Chondrocyte (in vitro differentiated cells): ENCODE measurements at regions not wholly inside any gene's neighbourhood (a gene's known extent, or its start where the extent isn't known, plus 50 kb on each side); places are given as distances from the start of the nearest gene placed in this dataset.
A peak's percentile ranks its signal among the peaks of the same experiment; 100 is the strongest.

ENCODE experiments used
- DNase-seq: peaks from one replicate; pipeline ENCODE4 v3.0.0; 2021; ENCODE audit warnings: mixed read lengths, low spot score
- H3K27ac Mint-ChIP-seq: one replicate; pipeline ENCODE4 v1.8.0; 2021; ENCODE audit warnings: mild to moderate bottlenecking, moderate library complexity, mixed read lengths; ENCODE audit not compliant: unreplicated experiment
- H3K27me3 Mint-ChIP-seq: 2 replicates; pipeline ENCODE4 v1.8.0; 2021; ENCODE audit warnings: low read depth, mixed read lengths
- H3K36me3 Mint-ChIP-seq: 2 replicates; pipeline ENCODE4 v1.8.0; 2021; ENCODE audit warnings: low read depth, mixed read lengths
- H3K4me1 Mint-ChIP-seq: 2 replicates; pipeline ENCODE4 v1.8.0; 2021; ENCODE audit warnings: low read depth, mild to moderate bottlenecking, mixed read lengths
- H3K4me3 Mint-ChIP-seq: one replicate; pipeline ENCODE4 v1.8.0; 2021; ENCODE audit warnings: mild to moderate bottlenecking, moderate library complexity, mixed read lengths; ENCODE audit not compliant: unreplicated experiment
- H3K9me3 Mint-ChIP-seq: 2 replicates; pipeline ENCODE4 v1.8.0; 2021; ENCODE audit warnings: low read depth, mixed read lengths
- TF ChIP-seq, protein P1 (sequence below): fragments of 200-600 bp; sonication (generic); IDR thresholded peaks from 2 replicates; pipeline ENCODE4 v1.5.0; 2021; ENCODE audit warnings: antibody characterized with exemption, mild to moderate bottlenecking, moderate library complexity

DNA sequence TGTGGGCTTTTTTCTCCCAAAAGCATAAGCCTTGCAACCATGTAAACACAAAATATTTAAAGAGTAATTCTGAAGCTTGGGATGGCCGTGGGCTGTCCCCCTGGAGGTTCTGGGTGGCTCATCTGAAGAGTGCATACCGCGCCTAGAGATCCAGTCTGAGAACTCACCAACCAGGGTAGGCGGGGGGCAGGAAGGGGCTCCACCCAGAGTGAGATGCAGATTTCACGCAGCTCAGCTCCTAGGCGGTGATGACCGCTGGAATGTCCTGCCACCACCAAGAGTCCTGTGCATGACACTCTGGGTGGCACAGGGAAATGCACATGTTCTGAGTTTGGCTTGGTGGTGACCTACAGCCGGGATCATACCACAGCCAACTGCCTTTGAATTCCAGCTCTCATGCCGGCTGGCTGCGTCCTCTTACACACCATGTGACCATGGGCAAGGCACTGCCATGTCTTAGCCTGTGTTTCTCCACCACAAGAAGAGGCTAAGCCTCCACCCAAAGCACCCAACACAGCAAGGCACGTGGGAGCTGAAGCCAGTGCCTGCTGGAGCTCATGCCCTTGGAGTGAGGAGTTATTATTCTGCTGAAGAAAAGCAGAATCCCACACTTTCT lies 125.1 kb upstream of the IQSEC1 start:
- Mint-ChIP-seq H3K9me3 (no peaks in the 10 kb centered on the region), H3K4me3 (no peak overlapping the region), H3K27ac (no peak overlapping the region), H3K27me3 (peaks cover 21% of the 10 kb centered on the region), H3K36me3 (peaks cover 2% of the 10 kb centered on the region), H3K4me1 (peaks cover 21% of the 10 kb centered on the region)
- peak; percentile 63 for DNase-seq
- TF ChIP-seq, protein P1, sequence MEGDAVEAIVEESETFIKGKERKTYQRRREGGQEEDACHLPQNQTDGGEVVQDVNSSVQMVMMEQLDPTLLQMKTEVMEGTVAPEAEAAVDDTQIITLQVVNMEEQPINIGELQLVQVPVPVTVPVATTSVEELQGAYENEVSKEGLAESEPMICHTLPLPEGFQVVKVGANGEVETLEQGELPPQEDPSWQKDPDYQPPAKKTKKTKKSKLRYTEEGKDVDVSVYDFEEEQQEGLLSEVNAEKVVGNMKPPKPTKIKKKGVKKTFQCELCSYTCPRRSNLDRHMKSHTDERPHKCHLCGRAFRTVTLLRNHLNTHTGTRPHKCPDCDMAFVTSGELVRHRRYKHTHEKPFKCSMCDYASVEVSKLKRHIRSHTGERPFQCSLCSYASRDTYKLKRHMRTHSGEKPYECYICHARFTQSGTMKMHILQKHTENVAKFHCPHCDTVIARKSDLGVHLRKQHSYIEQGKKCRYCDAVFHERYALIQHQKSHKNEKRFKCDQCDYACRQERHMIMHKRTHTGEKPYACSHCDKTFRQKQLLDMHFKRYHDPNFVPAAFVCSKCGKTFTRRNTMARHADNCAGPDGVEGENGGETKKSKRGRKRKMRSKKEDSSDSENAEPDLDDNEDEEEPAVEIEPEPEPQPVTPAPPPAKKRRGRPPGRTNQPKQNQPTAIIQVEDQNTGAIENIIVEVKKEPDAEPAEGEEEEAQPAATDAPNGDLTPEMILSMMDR = no peak

DNA sequence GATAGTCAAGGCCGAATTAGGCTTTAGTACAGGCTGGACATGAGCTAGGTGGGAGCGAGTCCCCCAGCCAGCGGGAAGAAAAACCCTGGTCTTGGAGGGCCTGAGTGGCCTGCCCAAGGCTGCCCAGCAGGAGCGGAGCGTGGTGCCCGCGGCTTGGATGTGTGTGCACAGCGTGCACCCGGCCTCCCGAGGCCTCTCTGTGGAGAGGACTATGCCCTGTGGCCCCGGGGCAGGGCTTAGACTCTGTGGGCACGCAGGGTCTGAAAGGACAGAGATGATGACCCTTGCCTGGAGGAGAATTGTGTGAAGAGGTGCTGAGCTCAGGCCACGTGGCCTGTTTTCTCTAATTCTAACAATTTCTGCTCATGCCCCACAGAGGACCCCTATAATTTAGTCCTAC lies 124.6 kb upstream of the IQSEC1 start:
- DNase-seq = peak; percentile 80
- Mint-ChIP-seq H3K4me3 (no peak overlapping the region), H3K9me3 (no peaks in the 10 kb centered on the region), H3K27me3 (peaks cover 17% of the 10 kb centered on the region), H3K36me3 (peaks cover 2% of the 10 kb centered on the region), H3K4me1 (peaks cover 26% of the 10 kb centered on the region), H3K27ac (no peak overlapping the region)
- TF ChIP-seq, protein P1 = no peak

DNA sequence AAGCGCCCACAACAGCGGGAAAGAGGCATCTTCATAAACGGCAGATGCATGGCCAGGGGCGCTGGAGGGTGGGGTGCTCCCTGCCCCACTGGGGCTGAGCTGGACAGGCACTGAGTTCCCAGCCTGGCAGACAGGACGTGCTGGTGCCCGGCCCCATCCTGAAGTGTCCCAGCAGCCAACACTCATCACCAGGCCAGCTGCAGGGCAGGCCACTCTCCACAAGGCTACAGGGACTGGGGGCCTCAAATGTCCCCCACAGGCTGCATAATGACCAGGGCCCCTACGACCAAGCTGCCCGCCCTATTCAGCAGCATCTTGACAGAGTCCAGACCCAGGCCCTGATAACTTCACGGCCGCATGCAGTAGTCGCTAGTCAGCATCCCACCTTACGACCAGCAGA lies 124.1 kb upstream of the IQSEC1 start:
- Mint-ChIP-seq H3K27me3 (peaks cover 13% of the 10 kb centered on the region), H3K27ac (no peak overlapping the region), H3K4me1 (peaks cover 26% of the 10 kb centered on the region), H3K4me3 (no peak overlapping the region), H3K9me3 (no peaks in the 10 kb centered on the region), H3K36me3 (peaks cover 2% of the 10 kb centered on the region)
- TF ChIP-seq, protein P1 = no peak
- DNase-seq = peak; percentile 72

DNA sequence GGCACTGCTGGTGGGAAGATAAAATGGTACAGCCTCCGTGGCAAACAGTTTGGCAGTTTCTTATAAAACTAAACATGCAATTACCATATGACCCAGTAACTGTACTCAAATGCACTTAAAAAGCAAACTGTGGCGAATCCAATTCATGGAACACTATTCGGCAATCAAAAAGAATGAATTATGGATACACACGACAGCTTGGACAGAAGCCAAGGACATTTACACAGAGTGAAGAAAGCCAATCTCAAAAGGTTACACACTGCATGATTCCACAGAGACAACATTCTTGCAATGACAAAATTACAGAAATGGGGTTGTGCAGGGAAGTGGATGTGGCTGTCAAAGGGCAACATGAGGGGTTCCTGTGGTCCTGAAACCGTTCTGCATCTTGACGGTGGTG lies 122.1 kb upstream of the IQSEC1 start:
- TF ChIP-seq, protein P1 = no peak
- H3K36me3 Mint-ChIP-seq = peaks cover 2% of the 10 kb centered on the region
- H3K4me3 Mint-ChIP-seq = no peak overlapping the region
- peaks cover 8% of the 10 kb centered on the region for H3K27me3 Mint-ChIP-seq
- DNase-seq = no peak
- no peak overlapping the region for H3K27ac Mint-ChIP-seq
- H3K4me1 Mint-ChIP-seq = peaks cover 26% of the 10 kb centered on the region
- no peaks in the 10 kb centered on the region for H3K9me3 Mint-ChIP-seq

DNA sequence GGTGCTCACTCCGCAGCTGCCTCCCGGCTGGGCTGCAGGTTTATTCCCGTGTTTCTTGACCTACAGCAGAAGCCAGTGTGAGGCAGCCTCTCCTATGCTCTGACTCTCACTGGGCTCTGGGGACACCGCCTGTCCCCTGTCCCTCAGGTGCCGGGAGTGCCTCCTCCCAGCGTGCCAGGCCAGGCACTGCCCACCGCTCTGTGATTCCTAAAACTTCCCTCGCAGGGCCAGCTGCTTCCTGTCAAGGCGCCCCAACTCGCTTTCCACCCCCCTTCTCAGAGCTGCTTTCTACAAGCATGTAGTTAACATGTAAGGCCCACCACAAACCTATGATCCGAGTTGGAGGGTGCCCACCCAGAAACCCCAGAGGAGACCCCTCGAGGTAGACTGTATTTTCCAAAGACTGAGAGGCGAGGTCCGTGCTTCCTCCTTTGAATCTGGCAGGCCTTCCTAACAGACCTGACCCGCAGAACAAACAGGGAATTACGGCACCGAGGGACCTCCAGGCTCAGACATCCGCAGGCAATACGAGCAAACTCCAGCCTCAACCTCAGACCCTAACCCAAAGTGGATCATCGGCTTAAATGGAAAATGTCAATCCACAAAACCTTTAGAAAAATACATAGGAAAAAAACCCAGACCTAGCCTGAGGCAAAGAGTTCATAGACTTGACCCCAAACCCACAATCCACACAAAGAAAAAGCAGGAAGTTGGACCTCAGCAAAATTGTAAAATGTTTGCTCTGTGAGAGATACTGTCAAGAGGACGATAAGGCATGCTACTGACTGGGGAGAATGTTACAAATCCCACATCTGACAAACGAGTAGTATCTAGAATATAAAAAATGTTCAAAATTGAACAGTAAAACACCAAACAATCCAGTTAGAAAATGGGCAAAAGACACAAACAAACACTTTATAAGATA lies 121.3 kb upstream of the IQSEC1 start:
- no peak overlapping the region for H3K27ac Mint-ChIP-seq
- no peak overlapping the region for H3K4me3 Mint-ChIP-seq
- DNase-seq = no peak
- no peaks in the 10 kb centered on the region for H3K27me3 Mint-ChIP-seq
- H3K4me1 Mint-ChIP-seq = peaks cover 30% of the 10 kb centered on the region
- TF ChIP-seq, protein P1 = no peak
- no peaks in the 10 kb centered on the region for H3K9me3 Mint-ChIP-seq
- no peaks in the 10 kb centered on the region for H3K36me3 Mint-ChIP-seq
